OCI-LY1 (cell line): ENCODE measurements at regions not wholly inside any gene's neighbourhood (a gene's known extent, or its start where the extent isn't known, plus 50 kb on each side); places are given as distances from the start of the nearest gene placed in this dataset.

Experiments
- EZH2 ChIP-seq: fragments of 200-600 bp; sonication (generic), shearing (Covaris generic); IDR thresholded peaks from 2 replicates; pipeline ENCODE4 v1.8.0; 2017; ENCODE audit warnings: borderline replicate concordance, mixed run types, mild to moderate bottlenecking, antibody characterized with exemption, low read length, moderate library complexity, mixed read lengths
- TF ChIP-seq, protein P1 (sequence below): fragments of 200-600 bp; sonication (generic), shearing (Covaris generic); IDR thresholded peaks from 2 replicates; pipeline ENCODE4 v1.5.1; 2017; ENCODE audit warnings: mild to moderate bottlenecking, antibody characterized with exemption, low read length, moderate library complexity, mixed read lengths

DNA sequence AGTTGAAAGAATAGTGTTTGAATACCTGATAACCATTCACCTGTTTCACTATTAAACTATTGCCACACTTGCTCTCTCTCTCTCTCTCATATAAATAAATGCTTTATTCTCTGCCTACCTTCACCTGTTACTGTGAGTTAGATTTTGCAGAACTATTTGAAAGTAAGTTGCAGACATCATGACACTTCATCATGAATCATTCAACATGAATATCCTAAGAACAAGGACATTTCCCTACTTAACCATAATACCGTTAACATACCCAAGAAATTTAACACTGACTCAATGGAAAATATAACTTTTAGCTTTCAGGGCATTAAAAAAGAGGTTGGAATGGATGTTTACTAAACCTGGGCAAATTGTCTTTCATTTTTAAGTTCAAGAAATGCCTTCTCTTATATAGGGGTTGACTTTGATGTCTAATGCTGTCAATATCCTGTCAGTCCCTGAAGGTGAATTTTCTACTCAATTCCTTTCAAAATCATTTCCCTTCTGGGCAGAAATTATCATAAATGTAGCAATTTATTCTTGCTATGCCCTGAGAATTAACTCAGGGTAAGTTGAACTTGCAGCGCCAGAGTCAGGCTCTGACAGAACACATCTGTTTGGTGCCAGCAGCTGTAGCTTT is 582.6 kb upstream of the TLE4 start:
- TF ChIP-seq, protein P1, sequence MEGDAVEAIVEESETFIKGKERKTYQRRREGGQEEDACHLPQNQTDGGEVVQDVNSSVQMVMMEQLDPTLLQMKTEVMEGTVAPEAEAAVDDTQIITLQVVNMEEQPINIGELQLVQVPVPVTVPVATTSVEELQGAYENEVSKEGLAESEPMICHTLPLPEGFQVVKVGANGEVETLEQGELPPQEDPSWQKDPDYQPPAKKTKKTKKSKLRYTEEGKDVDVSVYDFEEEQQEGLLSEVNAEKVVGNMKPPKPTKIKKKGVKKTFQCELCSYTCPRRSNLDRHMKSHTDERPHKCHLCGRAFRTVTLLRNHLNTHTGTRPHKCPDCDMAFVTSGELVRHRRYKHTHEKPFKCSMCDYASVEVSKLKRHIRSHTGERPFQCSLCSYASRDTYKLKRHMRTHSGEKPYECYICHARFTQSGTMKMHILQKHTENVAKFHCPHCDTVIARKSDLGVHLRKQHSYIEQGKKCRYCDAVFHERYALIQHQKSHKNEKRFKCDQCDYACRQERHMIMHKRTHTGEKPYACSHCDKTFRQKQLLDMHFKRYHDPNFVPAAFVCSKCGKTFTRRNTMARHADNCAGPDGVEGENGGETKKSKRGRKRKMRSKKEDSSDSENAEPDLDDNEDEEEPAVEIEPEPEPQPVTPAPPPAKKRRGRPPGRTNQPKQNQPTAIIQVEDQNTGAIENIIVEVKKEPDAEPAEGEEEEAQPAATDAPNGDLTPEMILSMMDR: no peak
- no peak for TF ChIP-seq EZH2
